GM19467 (cell line): ENCODE measurements at regions not wholly inside any gene's neighbourhood (a gene's known extent, or its start where the extent isn't known, plus 50 kb on each side); places are given as distances from the start of the nearest gene placed in this dataset.

Experiments used
- ATAC-seq: cut with Tn5 transposase; IDR thresholded peaks from one replicate; pipeline ENCODE4 v1.9.1; 2021; ENCODE audit warnings: mild to moderate bottlenecking, moderate library complexity; ENCODE audit not compliant: unreplicated experiment

DNA sequence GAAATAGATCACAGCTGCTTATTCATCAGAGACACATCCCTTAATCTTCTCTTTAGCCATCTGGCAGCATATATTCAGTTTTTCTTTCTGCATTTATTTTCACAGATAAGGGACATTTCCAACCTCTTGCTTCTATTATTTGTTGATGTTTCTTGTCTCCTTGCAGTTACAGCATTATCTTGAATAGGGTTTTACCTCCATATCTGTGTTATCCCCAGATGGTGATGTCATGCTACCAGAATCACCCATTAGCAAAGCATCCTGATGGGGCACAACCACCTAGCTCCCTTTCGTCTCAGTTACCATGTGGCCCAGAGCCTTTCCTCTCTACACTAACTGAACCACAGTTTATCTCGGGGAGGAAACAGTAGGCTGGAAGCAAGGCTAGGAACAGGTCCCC is 483.9 kb downstream of the FOXO1 start:
- no peak for ATAC-seq

GRCh38 chr13:40185414-40185813 is 481.0 kb downstream of the FOXO1 start:
- ATAC-seq: no peak

GRCh38 chr13:40186041-40186440 is 480.4 kb downstream of the FOXO1 start:
- no peak for ATAC-seq

DNA sequence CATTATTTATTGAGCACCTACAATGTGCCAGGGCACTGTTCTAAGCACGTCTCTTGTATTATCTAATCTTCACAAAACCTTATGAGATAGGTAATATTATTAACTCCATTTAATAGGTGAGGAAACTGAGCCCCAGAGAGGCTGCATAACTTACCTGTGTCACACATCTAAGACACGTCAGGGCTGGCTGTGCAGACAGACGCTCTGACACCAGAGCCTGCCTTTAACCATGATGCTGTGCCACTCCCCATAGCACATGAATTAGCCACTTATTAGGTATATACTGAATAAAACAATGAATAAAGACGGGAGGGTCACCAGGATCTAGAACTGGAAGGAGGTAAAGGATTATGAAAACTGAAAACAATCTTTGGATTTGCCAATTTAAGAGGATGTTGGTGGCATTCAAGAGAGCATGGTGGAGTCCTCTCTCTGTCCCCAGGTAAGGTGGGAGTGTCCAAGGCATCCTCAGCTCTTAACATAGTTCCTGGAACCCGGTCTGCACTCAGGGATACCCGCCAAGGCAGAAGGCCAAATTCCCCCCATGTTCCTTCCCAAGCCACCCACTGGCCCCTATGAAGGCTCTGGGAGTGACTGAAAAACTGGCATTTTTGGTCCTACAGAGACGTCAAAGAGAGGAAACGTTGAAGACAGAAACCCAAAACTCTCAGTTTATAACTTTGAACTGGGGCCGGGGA is 479.7 kb downstream of the FOXO1 start:
- no peak for ATAC-seq

DNA sequence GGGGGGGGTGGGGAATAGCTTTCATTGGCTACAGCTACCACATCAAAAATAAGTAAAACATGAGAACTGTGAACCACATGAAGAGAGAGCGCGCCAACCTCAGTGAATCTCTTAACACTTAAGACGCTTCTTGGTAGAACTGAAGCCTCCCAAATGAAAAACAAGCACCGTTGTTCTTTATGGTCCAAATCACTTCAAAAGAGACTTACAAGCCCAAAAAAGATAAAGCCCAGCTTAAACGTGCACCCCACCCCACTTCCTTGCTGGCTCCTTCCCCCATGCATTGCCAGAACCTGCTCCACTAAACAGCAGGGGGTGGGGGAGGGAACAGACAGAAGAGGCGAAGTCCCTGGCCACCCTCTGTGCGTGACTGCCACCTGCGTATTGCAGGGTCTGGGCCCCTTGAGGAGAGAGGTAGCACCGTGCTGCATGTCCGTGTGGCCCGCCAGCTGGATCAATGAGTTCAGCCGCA is 479.1 kb downstream of the FOXO1 start:
- ATAC-seq: no peak

- ATAC-seq: no peak
These were observed 478.4 kb downstream of the FOXO1 start for GRCh38 chr13:40187841-40188591.

DNA sequence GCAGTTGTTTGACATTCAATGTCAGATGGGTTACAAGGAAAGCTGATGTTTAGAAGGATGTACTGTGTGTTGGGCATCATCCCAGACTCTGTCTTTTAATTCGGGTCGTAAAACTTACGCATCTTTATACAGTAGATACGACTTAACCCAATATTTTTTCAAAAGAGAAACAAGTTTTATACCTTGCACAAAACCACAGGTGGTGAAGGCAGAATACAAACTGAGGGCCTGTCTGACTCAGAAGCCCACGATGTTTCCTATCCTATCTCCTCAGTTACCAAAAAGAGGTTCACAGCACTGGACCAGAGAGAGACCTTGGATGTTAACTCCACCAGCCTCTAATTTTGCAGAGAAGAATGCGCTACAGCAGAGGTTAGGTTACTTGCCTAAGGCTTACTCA is 477.0 kb downstream of the FOXO1 start:
- no peak for ATAC-seq

DNA sequence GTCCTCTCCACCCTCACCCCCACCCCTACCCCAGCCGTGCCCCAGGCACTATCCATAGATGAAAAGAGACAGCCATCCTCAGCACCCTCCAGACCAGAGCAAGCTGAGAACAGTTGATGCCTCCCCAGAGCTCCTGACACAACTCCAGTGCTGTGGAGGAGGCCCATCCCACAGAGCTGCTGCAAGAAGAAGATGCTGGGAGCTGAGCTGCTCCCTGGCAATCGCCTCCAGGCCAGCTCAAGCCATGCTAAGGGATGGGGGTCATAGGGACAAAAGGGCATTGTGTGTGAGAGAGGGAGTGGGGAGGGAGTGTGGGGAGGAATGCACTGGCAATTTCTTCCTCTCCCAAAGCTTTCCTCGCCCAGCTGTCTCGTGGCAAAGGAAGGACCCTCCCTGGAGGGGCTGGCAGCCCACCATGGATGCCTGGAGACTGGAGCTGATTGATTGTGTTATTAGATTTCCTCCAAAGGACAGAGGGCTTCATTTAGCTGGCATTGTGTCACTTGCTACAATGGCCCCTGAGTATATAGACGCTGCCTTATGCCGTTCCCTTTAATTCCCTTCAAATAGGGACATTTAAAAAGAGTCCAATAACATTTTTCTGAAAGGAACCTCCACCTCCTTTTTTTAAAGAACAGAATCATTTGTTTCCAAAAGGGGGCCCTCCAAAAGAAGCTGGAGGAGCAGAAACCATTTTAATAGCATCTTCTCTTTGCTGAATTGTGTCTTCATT is 476.4 kb downstream of the FOXO1 start:
- ATAC-seq: no peak

- peak; percentile 71 for ATAC-seq
These were observed 475.8 kb downstream of the FOXO1 start for GRCh38 chr13:40190641-40191100.

GRCh38 chr13:40191186-40191980 is 475.1 kb downstream of the FOXO1 start:
- ATAC-seq: no peak

DNA sequence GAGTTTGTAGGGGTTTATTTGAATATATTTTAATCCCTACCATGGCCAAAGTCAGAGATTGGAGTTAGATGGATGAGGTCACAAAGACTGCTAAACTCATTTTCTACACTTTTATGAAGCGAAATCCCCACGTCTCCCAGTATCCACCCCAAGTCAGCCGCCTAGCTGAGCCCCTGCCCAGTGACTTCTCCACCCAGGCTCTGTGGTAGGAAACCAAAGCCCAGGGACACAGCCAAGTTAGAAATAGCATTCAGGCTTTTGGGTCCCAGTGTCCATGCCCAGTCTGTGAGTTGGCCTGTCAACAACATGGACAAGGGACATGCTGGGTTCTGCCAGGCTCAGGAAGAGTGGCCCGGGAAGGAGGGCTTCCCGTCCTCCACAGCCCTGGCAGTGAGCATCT is 474.0 kb downstream of the FOXO1 start:
- no peak for ATAC-seq

GRCh38 chr13:40192858-40193257 is 473.6 kb downstream of the FOXO1 start:
- ATAC-seq: no peak

DNA sequence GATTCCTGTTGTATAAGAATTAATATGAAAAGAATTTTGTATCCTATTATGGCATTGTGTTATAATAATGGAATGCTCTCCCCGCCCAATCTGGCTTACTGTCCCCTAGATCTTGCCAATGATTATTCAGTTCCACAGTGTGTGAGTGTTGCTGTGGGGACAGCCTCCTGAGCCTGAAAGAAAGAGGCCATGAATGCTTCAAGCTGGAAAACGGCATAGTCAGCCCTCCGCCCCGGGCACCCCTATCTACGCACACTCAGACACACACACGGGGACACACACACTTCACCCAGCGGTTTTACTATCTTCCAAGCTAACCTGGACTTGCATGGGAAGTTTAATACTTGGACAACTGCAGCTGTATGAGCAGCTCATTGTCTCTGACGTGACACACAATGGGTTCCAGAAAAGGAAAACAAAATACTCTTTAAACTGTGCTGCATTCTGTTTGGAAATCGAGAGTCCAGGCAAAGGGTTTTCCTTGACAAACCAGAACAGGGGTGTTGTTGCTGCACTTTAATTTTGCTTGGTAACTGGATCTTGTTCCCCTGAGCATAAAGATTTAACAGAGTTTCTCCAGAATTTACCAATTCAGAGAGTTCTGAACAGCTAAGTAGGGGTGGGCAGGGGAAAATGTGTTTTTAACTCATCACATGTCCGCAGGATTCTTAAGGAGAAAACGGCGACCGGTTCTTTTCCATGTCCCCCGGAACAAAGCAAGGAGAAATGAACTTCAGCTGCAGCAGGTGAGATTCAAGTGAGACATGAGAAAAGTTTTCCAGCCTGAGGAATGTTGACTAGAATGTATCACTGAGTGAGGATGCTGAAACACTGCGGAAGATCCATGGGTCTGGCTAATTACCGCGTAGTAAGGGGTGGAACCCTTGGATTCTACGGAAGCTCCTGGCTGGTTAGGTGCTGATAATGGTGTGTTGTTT is 472.9 kb downstream of the FOXO1 start:
- no peak for ATAC-seq

DNA sequence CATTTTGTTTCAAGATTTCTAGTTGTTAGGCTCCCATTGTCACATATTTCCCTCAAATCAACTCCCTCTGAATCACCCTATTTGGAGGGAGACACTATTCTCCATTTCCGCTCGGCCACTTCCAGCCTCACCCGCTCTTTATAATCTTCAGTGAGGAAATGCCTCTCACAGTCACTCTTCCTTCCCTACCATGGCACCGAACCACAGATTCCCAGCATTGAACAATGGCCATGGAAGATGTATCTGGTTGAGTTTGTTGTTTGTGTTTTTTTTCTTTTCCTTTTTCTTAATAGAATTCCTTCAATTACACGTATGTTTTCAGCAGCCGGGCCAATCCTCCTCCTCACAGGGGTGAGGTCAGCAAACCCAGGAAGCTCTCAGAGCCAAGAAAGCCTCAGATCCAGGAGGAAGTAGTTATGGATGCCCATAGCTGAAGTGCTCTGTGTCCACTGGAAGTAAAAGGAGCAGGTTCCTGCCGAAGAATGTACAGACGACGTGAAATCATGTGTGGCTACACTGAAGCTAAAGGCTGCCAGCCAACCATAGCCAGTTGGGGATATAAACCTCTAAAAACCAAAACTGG is 472.1 kb downstream of the FOXO1 start:
- no peak for ATAC-seq

- no peak for ATAC-seq
These were observed 469.4 kb downstream of the FOXO1 start for GRCh38 chr13:40197049-40197448.

DNA sequence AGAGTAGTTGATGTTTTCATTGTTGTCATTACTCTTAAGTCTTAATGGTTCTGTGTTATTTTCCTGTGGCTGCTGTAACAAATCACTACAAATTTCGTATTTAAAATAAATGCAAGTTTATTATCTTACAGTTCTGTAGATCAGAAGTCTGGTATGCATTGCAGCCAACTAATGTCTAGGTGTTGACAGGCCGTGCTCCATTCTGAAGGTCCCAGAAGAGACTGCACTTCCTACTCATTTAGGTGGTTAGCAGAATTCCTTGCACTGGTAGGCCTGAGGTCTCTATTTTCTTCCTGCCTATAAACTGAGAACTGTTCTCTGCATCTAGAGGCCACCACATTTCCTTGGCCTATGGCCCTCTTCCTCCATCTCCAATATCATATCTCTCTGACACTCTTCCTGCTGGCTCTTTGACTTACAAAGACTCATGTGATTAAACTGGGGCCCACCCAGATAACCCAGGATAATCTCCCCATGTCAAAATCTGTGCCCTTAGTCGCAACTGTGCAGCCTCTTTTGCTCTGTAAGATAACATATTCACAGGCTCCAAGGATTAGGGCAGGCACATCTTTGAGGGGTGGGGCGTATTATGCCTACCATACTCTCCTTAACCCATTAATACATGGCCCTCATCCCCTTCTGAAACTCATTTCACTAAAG is 468.4 kb downstream of the FOXO1 start:
- ATAC-seq: no peak

DNA sequence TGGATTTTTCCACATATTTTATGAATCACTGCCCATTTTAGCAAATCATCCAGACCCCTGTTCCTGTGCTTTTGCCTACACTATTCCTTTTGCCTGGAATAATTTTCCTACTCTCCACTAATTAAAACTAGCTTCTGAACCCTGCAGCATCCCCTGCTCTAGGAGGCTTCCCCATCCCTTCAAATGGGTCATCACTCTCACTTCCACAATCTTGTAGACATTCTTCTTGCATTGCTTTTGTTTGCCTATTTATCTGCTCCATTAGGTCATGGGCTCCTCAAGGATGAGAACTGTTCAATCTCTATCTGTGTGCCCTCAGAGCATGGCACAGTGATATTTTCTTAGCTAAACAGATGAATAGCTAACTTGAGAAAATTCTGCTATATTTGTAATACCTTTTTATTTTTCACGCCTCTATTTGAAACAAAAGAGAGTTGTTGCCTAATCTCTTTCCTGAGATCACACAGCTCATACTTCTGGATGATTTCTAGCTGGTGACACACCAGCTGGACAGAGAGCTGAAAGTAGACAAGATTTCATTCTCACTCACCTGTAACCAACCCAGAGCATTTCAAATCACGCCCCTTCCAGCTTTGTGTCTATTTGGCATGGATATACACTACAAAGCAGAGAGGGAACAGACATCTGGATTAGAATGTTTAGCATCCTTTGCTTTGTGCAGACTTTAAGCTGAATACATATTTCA is 466.0 kb downstream of the FOXO1 start:
- no peak for ATAC-seq

DNA sequence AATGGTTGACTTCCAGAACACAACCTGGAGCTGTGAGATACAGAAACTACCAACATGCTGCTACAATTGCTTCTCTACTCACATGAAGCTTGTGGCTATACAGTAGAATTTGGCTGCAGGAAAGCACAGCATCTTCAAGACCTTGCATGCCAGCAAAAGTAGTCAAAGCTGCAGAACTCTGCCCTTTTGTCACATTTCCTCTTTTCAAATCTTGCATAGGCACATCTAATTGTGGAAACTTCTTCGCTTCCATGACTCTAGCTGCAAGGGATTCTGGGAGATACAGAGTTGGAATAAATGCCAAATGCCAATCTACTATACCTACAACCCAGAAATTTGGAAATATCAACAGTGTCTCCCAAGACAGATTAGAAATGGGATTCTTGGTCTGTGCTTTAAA is 462.2 kb downstream of the FOXO1 start:
- no peak for ATAC-seq
